Activated T-helper 17 cell treated with anti-CD3 and anti-CD28 coated beads, Interleukin-2, amount 50 U/mL, for 72 hours (primary cell): ENCODE measurements at regions not wholly inside any gene's neighbourhood (a gene's known extent, or its start where the extent isn't known, plus 50 kb on each side); places are given as distances from the start of the nearest gene placed in this dataset.
"Not testable (repeated sequence)": the region's sequence is repeated elsewhere in the genome, so short reads cannot be mapped to it uniquely, and the experiment has no call there.

Source experiments
- ATAC-seq: fragments of 150-1000 bp; cut with Tn5 transposase; replicated peaks from 2 replicates; pipeline ENCODE4 v1.10.0; 2021; ENCODE audit warnings: mild to moderate bottlenecking, moderate library complexity
- H3K27ac Mint-ChIP-seq: one replicate; pipeline ENCODE4 v1.8.0; 2022; ENCODE audit warnings: mixed read lengths
- H3K27me3 Mint-ChIP-seq: one replicate; pipeline ENCODE4 v1.8.0; 2022; ENCODE audit warnings: mixed read lengths
- H3K36me3 Mint-ChIP-seq: one replicate; pipeline ENCODE4 v1.8.0; 2022; ENCODE audit warnings: low read depth, mild to moderate bottlenecking, mixed read lengths
- H3K4me1 Mint-ChIP-seq: one replicate; pipeline ENCODE4 v1.8.0; 2022; ENCODE audit warnings: mixed read lengths
- H3K4me3 Mint-ChIP-seq: one replicate; pipeline ENCODE4 v1.8.0; 2022; ENCODE audit warnings: mild to moderate bottlenecking, mixed read lengths
- H3K9me3 Mint-ChIP-seq: one replicate; pipeline ENCODE4 v1.8.0; 2022; ENCODE audit warnings: mixed read lengths

GRCh38 chr1:168834225-168834872 is 105.3 kb upstream of the DPT start:
- peaks cover 6% of the 10 kb centered on the region for H3K27me3 Mint-ChIP-seq
- H3K4me1 Mint-ChIP-seq: peaks cover 8% of the 10 kb centered on the region
- peak overlapping the region; percentile 24 for H3K27ac Mint-ChIP-seq
- H3K9me3 Mint-ChIP-seq: no peaks in the 10 kb centered on the region
- H3K4me3 Mint-ChIP-seq: no peak overlapping the region
- peak; percentile 84 for ATAC-seq
- no peaks in the 10 kb centered on the region for H3K36me3 Mint-ChIP-seq

GRCh38 chr1:168835176-168835575 is 106.2 kb upstream of the DPT start:
- ATAC-seq: no peak
- Mint-ChIP-seq H3K27me3 (peaks cover 4% of the 10 kb centered on the region), H3K4me1 (peaks cover 8% of the 10 kb centered on the region), H3K27ac (no peak overlapping the region), H3K36me3 (no peaks in the 10 kb centered on the region), H3K4me3 (no peak overlapping the region), H3K9me3 (no peaks in the 10 kb centered on the region)

- H3K4me3 Mint-ChIP-seq: no peak overlapping the region
- H3K27ac Mint-ChIP-seq: no peak overlapping the region
- no peaks in the 10 kb centered on the region for H3K36me3 Mint-ChIP-seq
- H3K9me3 Mint-ChIP-seq: no peaks in the 10 kb centered on the region
- H3K27me3 Mint-ChIP-seq: peaks cover 4% of the 10 kb centered on the region
- no peak for ATAC-seq
- peaks cover 8% of the 10 kb centered on the region for H3K4me1 Mint-ChIP-seq
Measured at GRCh38 chr1:168835791-168836190, 106.8 kb upstream of the DPT start.

- peaks cover 8% of the 10 kb centered on the region for H3K4me1 Mint-ChIP-seq
- H3K9me3 Mint-ChIP-seq: no peaks in the 10 kb centered on the region
- peaks cover 4% of the 10 kb centered on the region for H3K27me3 Mint-ChIP-seq
- no peaks in the 10 kb centered on the region for H3K36me3 Mint-ChIP-seq
- no peak overlapping the region for H3K4me3 Mint-ChIP-seq
- ATAC-seq: no peak
- H3K27ac Mint-ChIP-seq: no peak overlapping the region
Measured at GRCh38 chr1:168836469-168836868, 107.5 kb upstream of the DPT start.

GRCh38 chr1:168837230-168837629 is 108.2 kb upstream of the DPT start:
- not testable (repeated sequence) for H3K9me3 Mint-ChIP-seq, ATAC-seq, H3K4me3 Mint-ChIP-seq, H3K27ac Mint-ChIP-seq, H3K36me3 Mint-ChIP-seq, H3K4me1 Mint-ChIP-seq, H3K27me3 Mint-ChIP-seq

- H3K4me1 Mint-ChIP-seq: no peaks in the 10 kb centered on the region
- no peak overlapping the region for H3K27ac Mint-ChIP-seq
- H3K27me3 Mint-ChIP-seq: peaks cover 4% of the 10 kb centered on the region
- H3K4me3 Mint-ChIP-seq: no peak overlapping the region
- no peaks in the 10 kb centered on the region for H3K36me3 Mint-ChIP-seq
- ATAC-seq: no peak
- no peaks in the 10 kb centered on the region for H3K9me3 Mint-ChIP-seq
Measured at GRCh38 chr1:168842306-168842705, 113.3 kb upstream of the DPT start.

- Mint-ChIP-seq H3K36me3 (no peaks in the 10 kb centered on the region), H3K27ac (no peak overlapping the region), H3K9me3 (no peaks in the 10 kb centered on the region)
Measured at GRCh38 chr1:168842916-168843315, 113.9 kb upstream of the DPT start.

GRCh38 chr1:168843401-168843800 is 114.4 kb upstream of the DPT start:
- no peaks in the 10 kb centered on the region for H3K36me3 Mint-ChIP-seq
- H3K27ac Mint-ChIP-seq: no peak overlapping the region
- H3K4me1 Mint-ChIP-seq: no peaks in the 10 kb centered on the region
- H3K27me3 Mint-ChIP-seq: peaks cover 3% of the 10 kb centered on the region
- H3K9me3 Mint-ChIP-seq: no peaks in the 10 kb centered on the region
- no peak for ATAC-seq
- no peak overlapping the region for H3K4me3 Mint-ChIP-seq

More at GRCh38 chr1:168842916-168843315, 113.9 kb upstream of the DPT start:
- Mint-ChIP-seq H3K4me3 (no peak overlapping the region), H3K27me3 (peaks cover 4% of the 10 kb centered on the region), H3K4me1 (no peaks in the 10 kb centered on the region)
- ATAC-seq: no peak

GRCh38 chr1:168843950-168844349 is 114.9 kb upstream of the DPT start:
- no peaks in the 10 kb centered on the region for H3K36me3 Mint-ChIP-seq
- peaks cover 7% of the 10 kb centered on the region for H3K27me3 Mint-ChIP-seq
- ATAC-seq: no peak
- no peaks in the 10 kb centered on the region for H3K4me1 Mint-ChIP-seq
- H3K4me3 Mint-ChIP-seq: no peak overlapping the region
- H3K9me3 Mint-ChIP-seq: no peaks in the 10 kb centered on the region
- no peak overlapping the region for H3K27ac Mint-ChIP-seq

GRCh38 chr1:168845140-168845539 is 116.1 kb upstream of the DPT start:
- Mint-ChIP-seq H3K27ac (no peak overlapping the region), H3K9me3 (no peaks in the 10 kb centered on the region), H3K27me3 (peaks cover 8% of the 10 kb centered on the region), H3K4me3 (no peak overlapping the region), H3K36me3 (no peaks in the 10 kb centered on the region), H3K4me1 (no peaks in the 10 kb centered on the region)
- ATAC-seq: no peak

GRCh38 chr1:168848051-168848450 is 119.0 kb upstream of the DPT start:
- Mint-ChIP-seq H3K4me1 (no peaks in the 10 kb centered on the region), H3K27me3 (peaks cover 13% of the 10 kb centered on the region), H3K36me3 (no peaks in the 10 kb centered on the region), H3K4me3 (no peak overlapping the region), H3K9me3 (no peaks in the 10 kb centered on the region), H3K27ac (no peak overlapping the region)
- no peak for ATAC-seq

GRCh38 chr1:168861421-168862004 is 132.5 kb upstream of the DPT start:
- no peaks in the 10 kb centered on the region for H3K36me3 Mint-ChIP-seq
- no peaks in the 10 kb centered on the region for H3K4me1 Mint-ChIP-seq
- no peaks in the 10 kb centered on the region for H3K27me3 Mint-ChIP-seq
- H3K9me3 Mint-ChIP-seq: peaks cover 6% of the 10 kb centered on the region
- no peak for ATAC-seq
- no peak overlapping the region for H3K4me3 Mint-ChIP-seq
- H3K27ac Mint-ChIP-seq: no peak overlapping the region

GRCh38 chr1:168863772-168864171 is 134.8 kb upstream of the DPT start:
- Mint-ChIP-seq H3K27ac (no peak overlapping the region), H3K27me3 (no peaks in the 10 kb centered on the region), H3K4me3 (no peak overlapping the region), H3K9me3 (peaks cover 6% of the 10 kb centered on the region), H3K36me3 (no peaks in the 10 kb centered on the region), H3K4me1 (no peaks in the 10 kb centered on the region)
- no peak for ATAC-seq

GRCh38 chr1:168864266-168864665 is 135.3 kb upstream of the DPT start:
- Mint-ChIP-seq H3K4me1 (no peaks in the 10 kb centered on the region), H3K27ac (no peak overlapping the region), H3K9me3 (peaks cover 6% of the 10 kb centered on the region), H3K4me3 (no peak overlapping the region), H3K36me3 (no peaks in the 10 kb centered on the region), H3K27me3 (no peaks in the 10 kb centered on the region)
- ATAC-seq: no peak

- Mint-ChIP-seq H3K36me3 (no peaks in the 10 kb centered on the region), H3K27ac (no peak overlapping the region), H3K9me3 (peaks cover 9% of the 10 kb centered on the region), H3K27me3 (no peaks in the 10 kb centered on the region), H3K4me3 (no peak overlapping the region), H3K4me1 (no peaks in the 10 kb centered on the region)
- ATAC-seq: peak; percentile 87
Measured at GRCh38 chr1:168865850-168866620, 137.0 kb upstream of the DPT start.
